ENCODE measurements at regions not wholly inside any gene's neighbourhood (a gene's known extent, or its start where the extent isn't known, plus 50 kb on each side); places are given as distances from the start of the nearest gene placed in this dataset.

DNA sequence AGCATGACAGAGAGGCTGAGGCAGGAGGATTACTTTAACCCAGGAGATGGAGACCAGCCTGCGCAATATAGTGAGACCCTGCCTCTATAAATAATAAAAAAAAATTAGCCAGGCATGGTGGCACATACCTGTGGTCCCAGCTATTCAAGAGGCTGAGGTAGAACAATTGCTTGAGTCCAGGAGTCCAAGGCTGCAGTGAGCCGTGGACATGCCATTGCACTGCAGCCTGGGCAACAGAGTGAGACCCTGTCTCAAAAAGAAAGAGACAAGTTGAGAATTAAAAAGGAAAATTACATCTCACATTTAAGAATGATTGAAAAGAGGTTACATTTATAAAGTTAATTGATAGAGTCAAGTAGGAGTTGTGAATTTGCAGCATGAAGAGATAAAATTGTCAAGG is 91.4 kb upstream of the TMPO start:
- Histone ChIP-seq H2AFZ (replicated peaks) (no peak overlapping the region), H3K27me3 (no peaks in the 10 kb centered on the region), H3K36me3 (no peaks in the 10 kb centered on the region), H3K9ac (no peak overlapping the region), H3K27ac (no peak overlapping the region), H3K9me3 (ENCODE audit: low read depth) (no peaks in the 10 kb centered on the region), H3F3A (ENCODE audit: low read depth) (peaks cover under 1% of the 10 kb centered on the region), H4K20me1 (ENCODE audit: low read depth) (no peaks in the 10 kb centered on the region), H3K79me2 (ENCODE audit: low read depth) (no peaks in the 10 kb centered on the region), H3K4me1 (peaks cover 8% of the 10 kb centered on the region), H3K4me2 (no peak overlapping the region), H3K4me3 (no peak overlapping the region)
- peaks cover 7% of the 10 kb centered on the region for H3K27me3 Mint-ChIP-seq (ENCODE audit: insufficient read depth, low read depth)
- H3K4me3 Mint-ChIP-seq = no peak overlapping the region
- TF ChIP-seq CTCF (IDR thresholded peaks at IDR 0.05) (no peak), EZH2 (IDR thresholded peaks at IDR 0.05) (no peak), EZH2phosphoT487 (IDR thresholded peaks at IDR 0.05) (no peak)
- H3K27ac Mint-ChIP-seq = no peak overlapping the region
- DNase-seq (ENCODE audit: low spot score) = no peak
- H3K36me3 Mint-ChIP-seq = no peaks in the 10 kb centered on the region
- peaks cover 2% of the 10 kb centered on the region for H3K9me3 Mint-ChIP-seq
- peaks cover 13% of the 10 kb centered on the region for H3K4me1 Mint-ChIP-seq

DNA sequence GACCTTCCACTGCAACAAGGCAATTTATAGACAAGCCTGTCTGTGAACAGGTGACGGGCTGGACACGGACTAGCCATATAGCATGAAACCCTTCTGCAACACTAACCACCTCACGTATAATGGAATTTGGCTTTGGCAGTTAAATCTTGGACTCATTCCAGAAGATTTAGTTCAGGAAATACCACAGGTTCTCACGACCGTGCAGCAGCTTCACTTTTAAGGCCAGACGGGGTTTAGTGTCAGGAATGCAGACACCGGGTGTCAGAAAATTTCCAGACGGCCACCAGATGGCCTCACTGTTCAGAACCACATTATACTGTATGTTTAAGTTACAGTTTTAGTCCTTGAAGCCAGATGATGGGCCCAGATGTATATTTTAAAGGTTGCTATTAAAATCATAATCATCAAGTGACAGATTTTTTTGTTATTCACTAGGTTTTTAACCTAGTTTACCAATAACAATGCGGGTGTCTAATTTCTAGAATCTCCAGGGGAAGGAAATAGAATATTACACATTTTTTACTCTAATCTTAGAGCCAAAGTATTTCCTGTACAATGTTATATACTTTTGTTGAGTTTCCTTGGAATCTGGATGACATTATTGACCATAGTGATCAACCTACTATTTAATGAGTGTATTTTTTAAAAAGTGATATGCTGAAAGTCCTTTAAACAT is 90.5 kb upstream of the TMPO start:
- no peak overlapping the region for H3K4me2 ChIP-seq
- no peaks in the 10 kb centered on the region for H3F3A ChIP-seq (ENCODE audit: low read depth)
- H3K9ac ChIP-seq = no peak overlapping the region
- H2AFZ ChIP-seq (replicated peaks) = no peak overlapping the region
- no peak overlapping the region for H3K4me3 ChIP-seq
- TF ChIP-seq EZH2phosphoT487 (IDR thresholded peaks at IDR 0.05) (no peak), EZH2 (IDR thresholded peaks at IDR 0.05) (no peak), CTCF (IDR thresholded peaks at IDR 0.05) (peak; percentile 78)
- H3K4me1 Mint-ChIP-seq = peaks cover 4% of the 10 kb centered on the region
- no peaks in the 10 kb centered on the region for H3K36me3 ChIP-seq
- peaks cover 2% of the 10 kb centered on the region for H3K9me3 Mint-ChIP-seq
- H3K27me3 Mint-ChIP-seq (ENCODE audit: insufficient read depth, low read depth) = peaks cover 7% of the 10 kb centered on the region
- no peaks in the 10 kb centered on the region for H3K4me1 ChIP-seq
- no peak overlapping the region for H3K27ac Mint-ChIP-seq
- no peaks in the 10 kb centered on the region for H3K36me3 Mint-ChIP-seq
- no peaks in the 10 kb centered on the region for H3K9me3 ChIP-seq (ENCODE audit: low read depth)
- no peaks in the 10 kb centered on the region for H3K79me2 ChIP-seq (ENCODE audit: low read depth)
- no peak overlapping the region for H3K27ac ChIP-seq
- no peaks in the 10 kb centered on the region for H4K20me1 ChIP-seq (ENCODE audit: low read depth)
- peak; percentile 74 for DNase-seq (ENCODE audit: low spot score)
- no peaks in the 10 kb centered on the region for H3K27me3 ChIP-seq
- no peak overlapping the region for H3K4me3 Mint-ChIP-seq

DNA sequence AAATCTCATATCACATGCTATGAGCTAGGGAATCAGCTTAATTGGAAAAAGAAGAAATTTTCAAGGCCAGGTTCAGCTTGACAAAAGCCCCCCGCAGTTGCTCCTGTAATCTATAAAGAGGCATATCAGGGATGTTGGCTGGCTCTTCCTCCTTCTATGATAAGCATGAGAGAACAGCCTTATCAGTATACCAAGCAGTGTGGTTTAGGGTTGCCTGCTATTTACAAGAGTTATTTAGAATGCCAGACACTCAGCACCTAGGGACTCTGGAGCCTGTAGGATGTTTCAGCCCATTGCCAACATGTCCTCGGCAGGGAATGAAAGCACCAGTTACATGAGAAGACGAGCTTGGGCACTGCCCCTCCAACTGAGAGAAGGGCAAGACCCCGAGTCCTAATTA is 89.5 kb upstream of the TMPO start:
- Histone ChIP-seq H3K27ac (no peak overlapping the region), H3F3A (ENCODE audit: low read depth) (no peaks in the 10 kb centered on the region), H3K27me3 (no peaks in the 10 kb centered on the region), H3K9ac (no peak overlapping the region), H4K20me1 (ENCODE audit: low read depth) (no peaks in the 10 kb centered on the region), H3K4me3 (no peak overlapping the region), H3K79me2 (ENCODE audit: low read depth) (no peaks in the 10 kb centered on the region), H3K4me2 (no peak overlapping the region), H3K9me3 (ENCODE audit: low read depth) (no peaks in the 10 kb centered on the region), H3K4me1 (no peaks in the 10 kb centered on the region), H3K36me3 (no peaks in the 10 kb centered on the region), H2AFZ (replicated peaks) (no peak overlapping the region)
- Mint-ChIP-seq H3K4me1 (no peaks in the 10 kb centered on the region), H3K9me3 (peaks cover 2% of the 10 kb centered on the region), H3K27ac (peak overlapping the region; percentile 76), H3K27me3 (ENCODE audit: insufficient read depth, low read depth) (peaks cover 4% of the 10 kb centered on the region), H3K36me3 (no peaks in the 10 kb centered on the region), H3K4me3 (no peak overlapping the region)
- no peak for TF ChIP-seq CTCF (IDR thresholded peaks at IDR 0.05)
- no peak for TF ChIP-seq EZH2phosphoT487 (IDR thresholded peaks at IDR 0.05)
- no peak for TF ChIP-seq EZH2 (IDR thresholded peaks at IDR 0.05)
- no peak for DNase-seq (ENCODE audit: low spot score)
